Panc1 (cell line): ENCODE measurements at regions not wholly inside any gene's neighbourhood (a gene's known extent, or its start where the extent isn't known, plus 50 kb on each side); places are given as distances from the start of the nearest gene placed in this dataset.
"Not testable (repeated sequence)": the region's sequence is repeated elsewhere in the genome, so short reads cannot be mapped to it uniquely, and the experiment has no call there.

ENCODE experiments used
- ATAC-seq: fragments of 200-7000 bp; cut with Tn5 transposase; 2 replicates; pipeline ENCODE4 v1.9.1; 2020; ENCODE audit warnings: mild to moderate bottlenecking, moderate library complexity
- BruUV-seq: library from RNA; stranded (reverse); fragments of 400-500 nt; replicated peaks from 2 replicates; lab custom pipeline; 2021; lab: Mats Ljungman, UMichigan
- CTCF ChIA-PET: fragments of 300-600 bp; sonication (Branson Sonifier 250); formaldehyde crosslinking; loops from one replicate; lab custom pipeline; 2022; ENCODE audit warnings: antibody characterized with exemption; lab: Charles Lee
- POLR2A ChIA-PET: fragments of 300-600 bp; sonication (Branson Sonifier 250); formaldehyde crosslinking; loops from one replicate; lab custom pipeline; 2022; ENCODE audit warnings: antibody characterized with exemption; lab: Charles Lee
- DNase-seq: peaks from one replicate; pipeline ENCODE4 v3.0.0-alpha.2; 2010; ENCODE audit warnings: low read depth, low spot score
- H3K27ac ChIP-seq: 2 replicates; pipeline ENCODE4 v1.5.1; 2011; ENCODE audit warnings: mild to moderate bottlenecking, low read length, inconsistent platforms
- H3K27me3 ChIP-seq: fragments of 200-500 bp; sonication (Bioruptor generic); 2 replicates; pipeline ENCODE4 v1.6.0; 2014; ENCODE audit warnings: low read length, inconsistent platforms; ENCODE audit not compliant: control insufficient read depth, insufficient read depth
- H3K36me3 ChIP-seq: fragments of 200-500 bp; sonication (Bioruptor generic); 2 replicates; pipeline ENCODE4 v1.5.1; 2014; ENCODE audit warnings: inconsistent platforms, mild to moderate bottlenecking, low read length, moderate library complexity; ENCODE audit not compliant: control insufficient read depth, insufficient read depth
- H3K4me1 ChIP-seq: 2 replicates; pipeline ENCODE4 v1.5.1; 2011; ENCODE audit warnings: inconsistent platforms, mild to moderate bottlenecking, low read length, moderate library complexity; ENCODE audit not compliant: control insufficient read depth, insufficient read depth
- H3K4me3 ChIP-seq, 2 experiments: 2 replicates each; pipeline ENCODE4 v1.5.1; 2011 to 2012; ENCODE audit warnings: low read depth in 2 of 2, low read length in 2 of 2, mild to moderate bottlenecking in 2 of 2, inconsistent platforms in 1 of 2, moderate library complexity in 1 of 2
- H3K9me3 ChIP-seq: fragments of 200-500 bp; sonication (Bioruptor generic); 2 replicates; pipeline ENCODE4 v1.5.1; 2014; ENCODE audit warnings: low read depth, mild to moderate bottlenecking, inconsistent platforms, low read length, moderate library complexity; ENCODE audit not compliant: control insufficient read depth, insufficient read depth
- CTCF ChIP-seq: fragments of 450-650 bp; IDR thresholded peaks from 2 replicates; pipeline ENCODE4 v1.5.1; 2017; ENCODE audit warnings: mild to moderate bottlenecking
- POLR2AphosphoS5 ChIP-seq: IDR thresholded peaks from 2 replicates; pipeline ENCODE4 v1.6.1; 2012; ENCODE audit warnings: mild to moderate bottlenecking, low read depth, low read length, moderate library complexity
- SIN3A ChIP-seq: IDR thresholded peaks from 2 replicates; pipeline ENCODE4 v1.6.1; 2012; ENCODE audit warnings: low read depth, mild to moderate bottlenecking, low read length, moderate library complexity, borderline replicate concordance; ENCODE audit not compliant: insufficient read depth
- TCF7L2 ChIP-seq: IDR thresholded peaks from 2 replicates; pipeline ENCODE4 v1.6.1; 2011; ENCODE audit warnings: mild to moderate bottlenecking, low read depth, low read length, inconsistent platforms
- in situ Hi-C: cut with HindIII; loops from 2 replicates; pipeline ENCODE4 v1.10.0; 2016; ENCODE audit warnings: low sequenced_read_pairs, low pct_unique_long_range_greater_than_20kb
- intact Hi-C: fragments of 100-400 bp; cut with micrococcal nuclease; formaldehyde crosslinking; loops from one replicate; pipeline ENCODE4 v1.10.0; 2022; ENCODE audit not compliant: unreplicated experiment
- TF ChIP-seq, protein P1 (sequence below), 2 experiments: IDR thresholded peaks; 2 replicates each; pipeline ENCODE4 v1.6.1; 2011 to 2012; ENCODE audit warnings: low read depth in 2 of 2, control low read depth in 1 of 2, low read length in 1 of 2, mild to moderate bottlenecking in 1 of 2, moderate library complexity in 1 of 2; ENCODE audit not compliant: insufficient read depth in 1 of 2

- Histone ChIP-seq H3K27me3 (no peaks in the 10 kb centered on the region), H3K36me3 (no peaks in the 10 kb centered on the region), H3K4me3 (no peak overlapping the region), H3K4me1 (no peaks in the 10 kb centered on the region), H3K27ac (no peak overlapping the region), H3K9me3 (no peaks in the 10 kb centered on the region)
- POLR2A ChIA-PET: no interaction called here
- CTCF ChIA-PET: no interaction called here
- no peak for TF ChIP-seq POLR2AphosphoS5
- TF ChIP-seq SIN3A: no peak
- TF ChIP-seq CTCF: no peak
- TF ChIP-seq, protein P1, sequence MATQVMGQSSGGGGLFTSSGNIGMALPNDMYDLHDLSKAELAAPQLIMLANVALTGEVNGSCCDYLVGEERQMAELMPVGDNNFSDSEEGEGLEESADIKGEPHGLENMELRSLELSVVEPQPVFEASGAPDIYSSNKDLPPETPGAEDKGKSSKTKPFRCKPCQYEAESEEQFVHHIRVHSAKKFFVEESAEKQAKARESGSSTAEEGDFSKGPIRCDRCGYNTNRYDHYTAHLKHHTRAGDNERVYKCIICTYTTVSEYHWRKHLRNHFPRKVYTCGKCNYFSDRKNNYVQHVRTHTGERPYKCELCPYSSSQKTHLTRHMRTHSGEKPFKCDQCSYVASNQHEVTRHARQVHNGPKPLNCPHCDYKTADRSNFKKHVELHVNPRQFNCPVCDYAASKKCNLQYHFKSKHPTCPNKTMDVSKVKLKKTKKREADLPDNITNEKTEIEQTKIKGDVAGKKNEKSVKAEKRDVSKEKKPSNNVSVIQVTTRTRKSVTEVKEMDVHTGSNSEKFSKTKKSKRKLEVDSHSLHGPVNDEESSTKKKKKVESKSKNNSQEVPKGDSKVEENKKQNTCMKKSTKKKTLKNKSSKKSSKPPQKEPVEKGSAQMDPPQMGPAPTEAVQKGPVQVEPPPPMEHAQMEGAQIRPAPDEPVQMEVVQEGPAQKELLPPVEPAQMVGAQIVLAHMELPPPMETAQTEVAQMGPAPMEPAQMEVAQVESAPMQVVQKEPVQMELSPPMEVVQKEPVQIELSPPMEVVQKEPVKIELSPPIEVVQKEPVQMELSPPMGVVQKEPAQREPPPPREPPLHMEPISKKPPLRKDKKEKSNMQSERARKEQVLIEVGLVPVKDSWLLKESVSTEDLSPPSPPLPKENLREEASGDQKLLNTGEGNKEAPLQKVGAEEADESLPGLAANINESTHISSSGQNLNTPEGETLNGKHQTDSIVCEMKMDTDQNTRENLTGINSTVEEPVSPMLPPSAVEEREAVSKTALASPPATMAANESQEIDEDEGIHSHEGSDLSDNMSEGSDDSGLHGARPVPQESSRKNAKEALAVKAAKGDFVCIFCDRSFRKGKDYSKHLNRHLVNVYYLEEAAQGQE (IDR thresholded peaks at IDR 0.05; ENCODE audit: insufficient read depth in 1 of 2, low read depth in 2 of 2, low read length in 1 of 2): no peak
- no peak for TF ChIP-seq TCF7L2
- ATAC-seq (no peak), DNase-seq (no peak)
- intact Hi-C loops (no loop called here), in situ Hi-C loops (no loop called here)
- BruUV-seq: no TSS peak
Observed at GRCh38 chr13:90510319-90510718, 837.2 kb upstream of the MIR17HG start.

DNA sequence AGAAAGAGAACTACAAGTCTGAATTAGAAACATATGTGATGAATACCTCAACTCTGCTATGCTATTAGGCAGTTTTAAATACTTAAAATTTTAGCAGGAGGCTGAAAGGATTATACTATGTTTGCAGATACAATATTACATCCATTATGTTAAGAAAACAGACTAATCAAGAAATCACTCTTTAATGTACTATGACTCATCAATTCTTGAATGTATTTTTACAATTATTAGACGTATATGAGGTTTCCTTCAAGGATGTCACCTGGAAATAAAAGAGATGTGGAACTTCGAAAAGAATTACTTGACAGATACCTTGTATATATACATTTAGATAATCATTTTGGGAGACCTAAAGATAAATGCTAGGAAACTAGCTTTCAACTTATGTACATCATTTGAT is 835.6 kb upstream of the MIR17HG start:
- BruUV-seq: no TSS peak
- no peaks in the 10 kb centered on the region for H3K27me3 ChIP-seq
- H3K27ac ChIP-seq: no peak overlapping the region
- H3K4me1 ChIP-seq: no peaks in the 10 kb centered on the region
- CTCF ChIA-PET: no interaction called here
- no peak for TF ChIP-seq POLR2AphosphoS5
- TF ChIP-seq CTCF: no peak
- TF ChIP-seq TCF7L2: no peak
- TF ChIP-seq, protein P1 (IDR thresholded peaks at IDR 0.05; ENCODE audit: insufficient read depth in 1 of 2, low read depth in 2 of 2, low read length in 1 of 2): no peak
- TF ChIP-seq SIN3A: no peak
- no peaks in the 10 kb centered on the region for H3K36me3 ChIP-seq
- no peak overlapping the region for H3K4me3 ChIP-seq
- in situ Hi-C loops (no loop called here), intact Hi-C loops (no loop called here)
- ATAC-seq (no peak), DNase-seq (no peak)
- POLR2A ChIA-PET: no interaction called here
- H3K9me3 ChIP-seq: no peaks in the 10 kb centered on the region

DNA sequence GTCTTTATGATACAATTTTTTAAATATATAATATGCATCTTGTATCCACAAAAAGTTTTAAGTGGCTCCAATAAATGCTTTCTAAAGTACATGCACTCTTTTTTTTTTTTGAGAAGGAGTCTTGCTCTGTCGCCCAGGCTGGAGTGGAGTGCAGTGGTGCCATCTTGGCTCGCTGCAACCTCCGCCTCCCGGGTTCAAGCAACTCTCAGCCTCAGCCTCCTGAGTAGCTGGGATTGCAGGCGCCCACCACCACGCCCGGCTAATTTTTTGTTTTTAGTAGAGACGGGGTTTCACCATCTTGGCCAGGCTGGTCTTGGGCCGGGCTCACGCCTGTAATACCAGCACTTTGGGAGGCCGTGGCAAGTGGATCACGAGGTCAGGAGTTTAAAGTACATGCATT is 832.8 kb upstream of the MIR17HG start:
- CTCF ChIA-PET, H3K4me3 ChIP-seq, ATAC-seq, in situ Hi-C loops, DNase-seq, H3K27me3 ChIP-seq, intact Hi-C loops, H3K9me3 ChIP-seq, H3K27ac ChIP-seq, H3K36me3 ChIP-seq, H3K4me1 ChIP-seq, POLR2A ChIA-PET, BruUV-seq: not testable (repeated sequence)
